GM23338 (cell line): ENCODE measurements at regions not wholly inside any gene's neighbourhood (a gene's known extent, or its start where the extent isn't known, plus 50 kb on each side); places are given as distances from the start of the nearest gene placed in this dataset.

Experiments
- ATAC-seq: fragments of 200-7000 bp; cut with Tn5 transposase; 3 replicates; pipeline ENCODE4 v1.9.1; 2020
- DNase-seq: peaks from one replicate; pipeline ENCODE4 v3.0.0-alpha.2; 2015; ENCODE audit warnings: low spot score
- H2AFZ ChIP-seq: fragments of 200-600 bp; sonication (generic); 2 replicates; pipeline ENCODE4 v1.8.0; 2016; ENCODE audit warnings: antibody characterized with exemption, mild to moderate bottlenecking, moderate library complexity
- H3F3A ChIP-seq: fragments of 200-600 bp; sonication (generic); replicated peaks from 2 replicates; pipeline ENCODE4 v1.8.0; 2017; ENCODE audit warnings: antibody characterized with exemption, mixed run types, low read depth
- H3K27ac ChIP-seq: fragments of 200-600 bp; sonication (generic); 2 replicates; pipeline ENCODE4 v1.6.1; 2016; ENCODE audit warnings: low read depth
- H3K27me3 ChIP-seq: fragments of 200-600 bp; sonication (generic); 2 replicates; pipeline ENCODE4 v1.8.0; 2016; ENCODE audit warnings: mild to moderate bottlenecking, mixed run types, moderate library complexity; ENCODE audit not compliant: insufficient read depth
- H3K36me3 ChIP-seq: fragments of 200-600 bp; sonication (generic); 2 replicates; pipeline ENCODE4 v1.8.0; 2016; ENCODE audit warnings: mild to moderate bottlenecking; ENCODE audit not compliant: insufficient read depth
- H3K4me1 ChIP-seq: fragments of 200-600 bp; sonication (generic); 2 replicates; pipeline ENCODE4 v1.8.0; 2016; ENCODE audit warnings: mild to moderate bottlenecking, moderate library complexity; ENCODE audit not compliant: insufficient read depth
- H3K4me2 ChIP-seq: fragments of 200-600 bp; sonication (generic); 2 replicates; pipeline ENCODE4 v1.7.1; 2017; ENCODE audit warnings: mixed run types
- H3K4me3 ChIP-seq: fragments of 200-600 bp; sonication (generic); 2 replicates; pipeline ENCODE4 v1.6.1; 2016; ENCODE audit warnings: mixed run types
- H3K79me2 ChIP-seq: fragments of 200-600 bp; sonication (generic); replicated peaks from 2 replicates; pipeline ENCODE4 v1.8.0; 2017; ENCODE audit warnings: mild to moderate bottlenecking; ENCODE audit not compliant: insufficient read depth
- H3K9me2 ChIP-seq: fragments of 200-600 bp; sonication (generic); 2 replicates; pipeline ENCODE4 v1.8.0; 2017; ENCODE audit not compliant: insufficient read depth
- H4K20me1 ChIP-seq: fragments of 200-600 bp; sonication (generic); replicated peaks from 2 replicates; pipeline ENCODE4 v1.8.0; 2017; ENCODE audit warnings: mild to moderate bottlenecking; ENCODE audit not compliant: insufficient read depth
- H3K27ac Mint-ChIP-seq: 2 replicates; pipeline ENCODE4 v1.8.0; 2020; ENCODE audit warnings: inconsistent platforms, mild to moderate bottlenecking, moderate library complexity, mixed read lengths
- H3K27me3 Mint-ChIP-seq: 3 replicates; pipeline ENCODE4 v1.8.0; 2022; ENCODE audit warnings: low read depth, mild to moderate bottlenecking, moderate library complexity, mixed read lengths, inconsistent platforms; ENCODE audit not compliant: insufficient read depth, poor library complexity
- H3K36me3 Mint-ChIP-seq: 3 replicates; pipeline ENCODE4 v1.8.0; 2021; ENCODE audit warnings: low read depth, mild to moderate bottlenecking, inconsistent platforms, moderate library complexity, mixed read lengths
- H3K4me1 Mint-ChIP-seq: 3 replicates; pipeline ENCODE4 v1.8.0; 2020; ENCODE audit warnings: mild to moderate bottlenecking, inconsistent platforms, mixed read lengths
- H3K4me3 Mint-ChIP-seq: 3 replicates; pipeline ENCODE4 v1.8.0; 2021; ENCODE audit warnings: moderate library complexity, mild to moderate bottlenecking, inconsistent platforms, mixed read lengths
- H3K9me3 Mint-ChIP-seq: 3 replicates; pipeline ENCODE4 v1.8.0; 2020; ENCODE audit warnings: moderate library complexity, mild to moderate bottlenecking, inconsistent platforms, mixed read lengths
- CTCF ChIP-seq, 2 experiments: fragments of 200-600 bp in 1 of 2; sonication (generic) in 1 of 2; conservative IDR thresholded peaks; 2 replicates each; pipeline versions ENCODE4 v1.5.1 to v1.6.1; 2016 to 2017; ENCODE audit warnings: antibody characterized with exemption in 2 of 2, low read depth in 2 of 2, mild to moderate bottlenecking in 2 of 2, moderate library complexity in 1 of 2
- EZH2 ChIP-seq: fragments of 200-600 bp; sonication (generic); IDR thresholded peaks from one replicate; pipeline ENCODE4 v1.8.0; 2017; ENCODE audit warnings: antibody characterized with exemption, mild to moderate bottlenecking, low read depth; ENCODE audit not compliant: unreplicated experiment
- EZH2phosphoT487 ChIP-seq: fragments of 200-600 bp; sonication (generic); IDR thresholded peaks from one replicate; pipeline ENCODE4 v1.8.1; 2018; ENCODE audit warnings: antibody characterized with exemption; ENCODE audit not compliant: unreplicated experiment
- NANOG ChIP-seq: IDR thresholded peaks from 2 replicates; pipeline ENCODE4 v1.6.1; 2016; ENCODE audit warnings: antibody characterized with exemption, borderline replicate concordance
- POLR2AphosphoS5 ChIP-seq: IDR thresholded peaks from 2 replicates; pipeline ENCODE4 v1.6.1; 2016; ENCODE audit warnings: antibody characterized with exemption, low read depth
- ZNF114 ChIP-seq: fragments of 250-450 bp; sonication (Bioruptor Pico); IDR thresholded peaks from 2 replicates; pipeline ENCODE4 v1.5.0; 2020; ENCODE audit warnings: mild to moderate bottlenecking, moderate library complexity
- ZNF331 ChIP-seq: fragments of 250-450 bp; sonication (Bioruptor Pico); IDR thresholded peaks from 2 replicates; pipeline ENCODE4 v1.5.0; 2020; ENCODE audit warnings: low read depth, mild to moderate bottlenecking, moderate library complexity
- ZNF462 ChIP-seq: fragments of 250-450 bp; sonication (Bioruptor Pico); IDR thresholded peaks from 2 replicates; pipeline ENCODE4 v1.5.0; 2020; ENCODE audit warnings: mild to moderate bottlenecking, moderate library complexity
- TF ChIP-seq, protein P1 (sequence below): IDR thresholded peaks from one replicate; pipeline ENCODE4 v1.6.1; 2018; ENCODE audit warnings: antibody characterized with exemption; ENCODE audit not compliant: unreplicated experiment

DNA sequence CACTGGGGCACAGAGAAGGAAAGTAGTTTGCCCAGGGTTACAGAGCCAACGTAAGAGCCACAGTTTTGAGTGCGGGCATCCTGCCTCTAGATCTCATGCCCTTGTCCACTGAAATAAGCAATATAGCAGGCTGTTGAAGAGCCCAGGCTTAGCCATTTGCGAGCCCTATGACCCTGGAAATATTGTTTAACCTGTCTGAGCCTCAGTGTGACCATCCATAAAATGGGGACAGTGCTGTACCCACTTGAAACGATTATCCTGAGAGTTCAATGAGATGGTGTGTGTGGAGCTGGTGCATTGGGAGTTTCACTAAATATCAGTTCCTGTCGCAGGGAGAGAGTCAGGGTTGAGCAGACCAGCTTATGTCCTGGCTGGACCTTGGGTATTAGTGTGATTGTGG, 173.1 kb upstream of the KCNG1 start:
- no peak overlapping the region for H3K4me3 Mint-ChIP-seq
- ATAC-seq (no peak), DNase-seq (no peak)
- no peak overlapping the region for H3K4me2 ChIP-seq
- peaks cover 5% of the 10 kb centered on the region for H3K27me3 Mint-ChIP-seq
- no peaks in the 10 kb centered on the region for H3K9me2 ChIP-seq
- H4K20me1 ChIP-seq = no peaks in the 10 kb centered on the region
- no peak overlapping the region for H2AFZ ChIP-seq
- no peaks in the 10 kb centered on the region for H3K4me1 ChIP-seq
- no peaks in the 10 kb centered on the region for H3K79me2 ChIP-seq
- H3K27ac ChIP-seq = no peak overlapping the region
- no peaks in the 10 kb centered on the region for H3K36me3 Mint-ChIP-seq
- no peaks in the 10 kb centered on the region for H3K36me3 ChIP-seq
- H3K27me3 ChIP-seq = no peaks in the 10 kb centered on the region
- H3F3A ChIP-seq = no peaks in the 10 kb centered on the region
- no peak for TF ChIP-seq ZNF331 (CRISPR knock-in tag)
- TF ChIP-seq, protein P1, sequence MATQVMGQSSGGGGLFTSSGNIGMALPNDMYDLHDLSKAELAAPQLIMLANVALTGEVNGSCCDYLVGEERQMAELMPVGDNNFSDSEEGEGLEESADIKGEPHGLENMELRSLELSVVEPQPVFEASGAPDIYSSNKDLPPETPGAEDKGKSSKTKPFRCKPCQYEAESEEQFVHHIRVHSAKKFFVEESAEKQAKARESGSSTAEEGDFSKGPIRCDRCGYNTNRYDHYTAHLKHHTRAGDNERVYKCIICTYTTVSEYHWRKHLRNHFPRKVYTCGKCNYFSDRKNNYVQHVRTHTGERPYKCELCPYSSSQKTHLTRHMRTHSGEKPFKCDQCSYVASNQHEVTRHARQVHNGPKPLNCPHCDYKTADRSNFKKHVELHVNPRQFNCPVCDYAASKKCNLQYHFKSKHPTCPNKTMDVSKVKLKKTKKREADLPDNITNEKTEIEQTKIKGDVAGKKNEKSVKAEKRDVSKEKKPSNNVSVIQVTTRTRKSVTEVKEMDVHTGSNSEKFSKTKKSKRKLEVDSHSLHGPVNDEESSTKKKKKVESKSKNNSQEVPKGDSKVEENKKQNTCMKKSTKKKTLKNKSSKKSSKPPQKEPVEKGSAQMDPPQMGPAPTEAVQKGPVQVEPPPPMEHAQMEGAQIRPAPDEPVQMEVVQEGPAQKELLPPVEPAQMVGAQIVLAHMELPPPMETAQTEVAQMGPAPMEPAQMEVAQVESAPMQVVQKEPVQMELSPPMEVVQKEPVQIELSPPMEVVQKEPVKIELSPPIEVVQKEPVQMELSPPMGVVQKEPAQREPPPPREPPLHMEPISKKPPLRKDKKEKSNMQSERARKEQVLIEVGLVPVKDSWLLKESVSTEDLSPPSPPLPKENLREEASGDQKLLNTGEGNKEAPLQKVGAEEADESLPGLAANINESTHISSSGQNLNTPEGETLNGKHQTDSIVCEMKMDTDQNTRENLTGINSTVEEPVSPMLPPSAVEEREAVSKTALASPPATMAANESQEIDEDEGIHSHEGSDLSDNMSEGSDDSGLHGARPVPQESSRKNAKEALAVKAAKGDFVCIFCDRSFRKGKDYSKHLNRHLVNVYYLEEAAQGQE = no peak
- 0 out of 3 replicates have a peak, but pooled peaks cover 5% of the 10 kb centered on the region for H3K4me1 Mint-ChIP-seq
- no peak overlapping the region for H3K4me3 ChIP-seq
- no peak overlapping the region for H3K27ac Mint-ChIP-seq
- peaks cover 3% of the 10 kb centered on the region; the same call in 1 of the 3 replicates for H3K9me3 Mint-ChIP-seq

DNA sequence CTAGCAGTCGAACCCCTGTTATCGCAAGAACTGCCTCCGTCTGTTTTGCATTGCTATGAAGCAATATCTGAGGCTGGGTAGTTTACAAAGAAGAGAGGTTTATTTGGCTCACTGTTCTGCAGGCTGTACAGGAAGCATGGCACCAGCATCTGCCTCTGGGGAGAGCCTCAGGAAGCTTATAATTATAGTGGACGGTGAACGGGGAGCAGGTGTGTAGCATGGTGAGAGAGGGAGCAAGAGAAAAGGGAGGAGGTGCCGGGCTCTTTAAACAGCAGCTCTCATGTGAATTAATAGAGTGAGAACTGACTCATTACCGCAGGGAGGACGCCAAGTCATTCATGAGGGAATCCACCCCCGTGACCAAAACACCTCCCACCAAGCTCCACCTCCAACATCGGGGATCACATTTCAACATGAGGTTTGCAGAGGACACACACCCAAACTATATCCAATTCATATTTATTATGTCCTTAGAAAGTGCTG, 172.6 kb upstream of the KCNG1 start:
- DNase-seq (no peak), ATAC-seq (no peak)
- H3K9me3 Mint-ChIP-seq = peaks cover 3% of the 10 kb centered on the region; the same call in 1 of the 3 replicates
- H3K27me3 Mint-ChIP-seq = peaks cover 5% of the 10 kb centered on the region
- Histone ChIP-seq H3K4me2 (no peak overlapping the region), H3K4me1 (no peaks in the 10 kb centered on the region), H3K27me3 (no peaks in the 10 kb centered on the region), H3K79me2 (no peaks in the 10 kb centered on the region), H2AFZ (0 out of 2 replicates have a peak overlapping the region, but pooled peaks have one; percentile 14), H4K20me1 (no peaks in the 10 kb centered on the region), H3K27ac (no peak overlapping the region), H3K4me3 (no peak overlapping the region), H3K9me2 (no peaks in the 10 kb centered on the region), H3K36me3 (no peaks in the 10 kb centered on the region), H3F3A (no peaks in the 10 kb centered on the region)
- no peaks in the 10 kb centered on the region for H3K36me3 Mint-ChIP-seq
- 0 out of 3 replicates have a peak, but pooled peaks cover 5% of the 10 kb centered on the region for H3K4me1 Mint-ChIP-seq
- H3K27ac Mint-ChIP-seq = peak overlapping the region; percentile 32; the same call in 1 of the 2 replicates
- H3K4me3 Mint-ChIP-seq = no peak overlapping the region
- TF ChIP-seq NANOG = no peak
- TF ChIP-seq EZH2phosphoT487 = no peak
- no peak for TF ChIP-seq ZNF114 (CRISPR knock-in tag)
- no peak for TF ChIP-seq ZNF462 (CRISPR knock-in tag)
- TF ChIP-seq POLR2AphosphoS5 = no peak
- TF ChIP-seq CTCF (conservative IDR thresholded peaks at IDR 0.05; ENCODE audit: low read depth in 2 of 2) = no peak
- no peak for TF ChIP-seq EZH2
